GM12892 (cell line): ENCODE measurements at regions not wholly inside any gene's neighbourhood (a gene's known extent, or its start where the extent isn't known, plus 50 kb on each side); places are given as distances from the start of the nearest gene placed in this dataset.

Source experiments
- POLR2A ChIP-seq: IDR thresholded peaks from 2 replicates; pipeline ENCODE4 v1.6.1; 2011; ENCODE audit warnings: low read depth, low read length, control low read depth
- POLR2AphosphoS5 ChIP-seq: IDR thresholded peaks from 2 replicates; pipeline ENCODE4 v1.6.1; 2011; ENCODE audit warnings: low read depth, low read length, control low read depth

DNA sequence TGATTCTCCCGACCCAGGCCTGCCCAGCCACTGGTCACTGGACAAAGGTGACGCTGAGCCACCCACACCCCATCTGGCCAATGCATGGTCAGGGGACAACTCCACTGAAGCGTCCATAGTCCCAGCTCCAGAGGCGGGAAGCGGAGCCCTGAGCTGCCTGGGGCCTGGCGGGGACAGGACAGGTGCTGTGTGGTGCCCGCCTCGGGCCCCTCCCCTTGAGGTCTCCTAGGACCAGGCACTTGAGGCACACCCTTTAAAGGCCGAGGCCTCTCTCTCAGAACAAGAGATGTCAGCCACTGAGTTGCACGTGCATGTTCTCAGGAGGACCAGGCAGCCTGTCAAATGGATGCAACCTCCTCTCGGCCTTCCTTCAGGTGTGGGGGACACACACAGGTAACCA lies 52.5 kb upstream of the PPP2R2D start:
- TF ChIP-seq POLR2AphosphoS5 (no peak), POLR2A (no peak)
